CD4-positive, alpha-beta T cell treated with Interleukin-4 for 1 hour (primary cell): ENCODE measurements at regions not wholly inside any gene's neighbourhood (a gene's known extent, or its start where the extent isn't known, plus 50 kb on each side); places are given as distances from the start of the nearest gene placed in this dataset.
"Not testable (repeated sequence)": the region's sequence is repeated elsewhere in the genome, so short reads cannot be mapped to it uniquely, and the experiment has no call there.

ENCODE experiments used
- DNase-seq, 2 donors: peaks; one replicate each; pipeline ENCODE4 v3.0.0-alpha.2; 2020 to 2022

GRCh38 chr14:106346534-106347290, 820.3 kb downstream of the TMEM121 start:
- no peak for DNase-seq

GRCh38 chr14:106347291-106347778, 821.0 kb downstream of the TMEM121 start:
- no peak for DNase-seq

GRCh38 chr14:106347890-106348755, 821.7 kb downstream of the TMEM121 start:
- no peak for DNase-seq

- peak; percentile 70 to 83 for DNase-seq
Observed at GRCh38 chr14:106348873-106349540, 822.6 kb downstream of the TMEM121 start.

GRCh38 chr14:106349678-106350457, 823.5 kb downstream of the TMEM121 start:
- DNase-seq: not testable (repeated sequence)

GRCh38 chr14:106355007-106355791, 828.8 kb downstream of the TMEM121 start:
- not testable (repeated sequence) for DNase-seq

- DNase-seq: not testable (repeated sequence)
Observed at GRCh38 chr14:106355881-106356642, 829.7 kb downstream of the TMEM121 start.

GRCh38 chr14:106356643-106356930, 830.2 kb downstream of the TMEM121 start:
- DNase-seq: not testable (repeated sequence)

- DNase-seq: peak in 1 of 2 donors; percentile 38
Observed at GRCh38 chr14:106359157-106359887, 832.9 kb downstream of the TMEM121 start.

- DNase-seq: not testable (repeated sequence)
Observed at GRCh38 chr14:106365371-106365770, 839.0 kb downstream of the TMEM121 start.

GRCh38 chr14:106365894-106366293, 839.5 kb downstream of the TMEM121 start:
- DNase-seq: not testable (repeated sequence)

- DNase-seq: not testable (repeated sequence)
Observed at GRCh38 chr14:106366971-106367370, 840.6 kb downstream of the TMEM121 start.

GRCh38 chr14:106369456-106369855, 843.1 kb downstream of the TMEM121 start:
- DNase-seq: not testable (repeated sequence)

- peak; percentile 76 to 78 for DNase-seq
Observed at GRCh38 chr14:106372870-106373652, 846.7 kb downstream of the TMEM121 start.

- not testable (repeated sequence) for DNase-seq
Observed at GRCh38 chr14:106373653-106374110, 847.3 kb downstream of the TMEM121 start.

- no peak for DNase-seq
Observed at GRCh38 chr14:106377432-106377831, 851.0 kb downstream of the TMEM121 start.

GRCh38 chr14:106378191-106378590, 851.8 kb downstream of the TMEM121 start:
- peak; percentile 40 to 42 for DNase-seq

- no peak for DNase-seq
Observed at GRCh38 chr14:106380740-106381139, 854.4 kb downstream of the TMEM121 start.

- DNase-seq: not testable (repeated sequence)
Observed at GRCh38 chr14:106389186-106389585, 862.8 kb downstream of the TMEM121 start.
